Liver (tissue), 8 donors: ENCODE measurements at regions not wholly inside any gene's neighbourhood (a gene's known extent, or its start where the extent isn't known, plus 50 kb on each side); places are given as distances from the start of the nearest gene placed in this dataset.
"Not testable (repeated sequence)": the region's sequence is repeated elsewhere in the genome, so short reads cannot be mapped to it uniquely, and the experiment has no call there.

Experiments used
- DNase-seq: peaks from one replicate; pipeline ENCODE4 v3.0.0-alpha.2; 2017; ENCODE audit warnings: low spot score
- H3K27ac ChIP-seq, 2 donors: one replicate each; pipeline ENCODE4 v1.7.0; 2013; ENCODE audit warnings: inconsistent platforms in 2 of 2, low read length in 2 of 2, control low read depth in 1 of 2, low read depth in 1 of 2, mild to moderate bottlenecking in 1 of 2
- H3K27me3 ChIP-seq, 4 donors: one replicate each; pipeline versions ENCODE4 v1.6.1 to v1.7.0; 2013; ENCODE audit warnings: low read length in 3 of 4, inconsistent platforms in 1 of 4, mild to moderate bottlenecking in 1 of 4, moderate library complexity in 1 of 4; ENCODE audit not compliant: control insufficient read depth in 4 of 4, insufficient read depth in 4 of 4
- H3K36me3 ChIP-seq, 4 donors: one replicate each; pipeline versions ENCODE4 v1.6.1 to v1.7.0; 2013; ENCODE audit warnings: low read length in 3 of 4, mild to moderate bottlenecking in 3 of 4, low read depth in 1 of 4, moderate library complexity in 1 of 4; ENCODE audit not compliant: control insufficient read depth in 4 of 4, insufficient read depth in 3 of 4
- H3K4me1 ChIP-seq, 4 donors: one replicate each; pipeline versions ENCODE4 v1.6.1 to v1.7.0; 2013; ENCODE audit warnings: low read length in 3 of 4, mild to moderate bottlenecking in 3 of 4, moderate library complexity in 1 of 4; ENCODE audit not compliant: control insufficient read depth in 4 of 4, insufficient read depth in 4 of 4
- H3K4me3 ChIP-seq, 3 donors: one replicate each; pipeline versions ENCODE4 v1.6.1 to v1.7.0; 2013; ENCODE audit warnings: low read length in 3 of 3, control low read depth in 1 of 3, low read depth in 1 of 3, mild to moderate bottlenecking in 1 of 3
- H3K9ac ChIP-seq, 2 donors: one replicate each; pipeline ENCODE4 v1.7.0; 2013; ENCODE audit warnings: low read length in 2 of 2, mild to moderate bottlenecking in 2 of 2, moderate library complexity in 2 of 2, control low read depth in 1 of 2, low read depth in 1 of 2
- H3K9me3 ChIP-seq, 4 donors: one replicate each; pipeline versions ENCODE4 v1.6.1 to v1.7.0; 2013; ENCODE audit warnings: low read length in 3 of 4; ENCODE audit not compliant: control insufficient read depth in 4 of 4
- CTCF ChIP-seq: fragments of 150-350 bp; IDR thresholded peaks from 2 replicates; pipeline ENCODE4 v1.5.1; 2017; ENCODE audit warnings: improper control_type of control experiment, low read depth, low read length; ENCODE audit not compliant: missing input control
- FOXA2 ChIP-seq: IDR thresholded peaks from 2 replicates; pipeline ENCODE4 v1.6.1; 2016; ENCODE audit warnings: antibody characterized with exemption
- JUND ChIP-seq, 2 donors: IDR thresholded peaks; 2 replicates each; pipeline ENCODE4 v1.6.1; 2016; ENCODE audit warnings: antibody characterized with exemption in 2 of 2
- NR2F2 ChIP-seq: IDR thresholded peaks from 2 replicates; pipeline ENCODE4 v1.6.1; 2016; ENCODE audit warnings: antibody characterized with exemption
- RAD21 ChIP-seq, 2 donors: IDR thresholded peaks; 2 replicates each; pipeline ENCODE4 v1.6.1; 2016; ENCODE audit warnings: antibody characterized with exemption in 2 of 2, mild to moderate bottlenecking in 2 of 2
- REST ChIP-seq: IDR thresholded peaks from 2 replicates; pipeline ENCODE4 v1.6.1; 2016; ENCODE audit warnings: antibody characterized with exemption, mild to moderate bottlenecking
- RXRA ChIP-seq, 2 donors: IDR thresholded peaks; 2 replicates each; pipeline ENCODE4 v1.6.1; 2017 to 2018; ENCODE audit warnings: antibody characterized with exemption in 2 of 2, mild to moderate bottlenecking in 1 of 2
- SP1 ChIP-seq: IDR thresholded peaks from 2 replicates; pipeline ENCODE4 v1.6.1; 2018; ENCODE audit warnings: antibody characterized with exemption, mild to moderate bottlenecking
- YY1 ChIP-seq: IDR thresholded peaks from 2 replicates; pipeline ENCODE4 v1.6.1; 2016; ENCODE audit warnings: antibody characterized with exemption, mild to moderate bottlenecking
- WGBS: extraction: QIAGEN DNeasy Blood & Tissue Kit; methylation state at CpG from one replicate; pipeline ENCODE4 v1.1.7; 2013; 5-methylcytosine and 5-hydroxymethylcytosine counted together
- TF ChIP-seq, protein P1 (sequence below): IDR thresholded peaks from 2 replicates; pipeline ENCODE4 v1.6.1; 2016; ENCODE audit warnings: antibody characterized with exemption
- TF ChIP-seq, protein P2 (sequence below): IDR thresholded peaks from 2 replicates; pipeline ENCODE4 v1.6.1; 2016; ENCODE audit warnings: antibody characterized with exemption
- donor health status: healthy.
- donor health status: healthy.
- donor health status: healthy.
- donor health status: healthy.
- donor health status: healthy.

DNA sequence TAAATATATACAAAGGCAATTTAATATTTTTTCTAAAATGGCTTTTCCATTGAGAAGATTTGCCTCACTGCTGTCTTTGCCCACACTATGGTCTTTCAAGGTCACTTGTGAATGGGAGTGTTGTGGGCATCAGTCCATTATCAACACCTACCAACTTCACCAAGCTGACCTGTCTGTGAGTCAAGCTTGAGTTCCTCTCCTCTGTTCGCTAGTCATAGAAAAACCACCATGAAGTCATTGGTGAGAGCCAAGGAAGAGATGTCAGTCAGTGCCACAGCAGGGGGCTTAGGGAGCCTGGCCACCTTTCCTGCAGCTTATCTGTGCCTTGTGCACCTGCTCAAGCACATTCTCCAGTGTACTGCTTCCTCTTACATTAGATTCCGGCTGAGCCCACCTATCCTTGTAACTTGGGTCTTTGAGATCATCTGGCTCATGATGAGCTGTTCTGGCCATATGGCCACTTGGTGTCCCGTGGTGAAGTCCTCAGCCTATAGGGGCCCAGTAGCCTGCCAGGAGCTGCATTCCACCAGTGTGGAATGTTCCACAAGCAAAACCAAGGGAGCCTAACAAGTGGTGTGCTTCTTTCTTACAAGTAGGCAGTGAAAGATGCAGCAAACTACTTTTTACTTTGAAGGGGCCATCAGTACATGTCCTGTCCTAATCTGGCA lies 80.8 kb upstream of the C12orf71 start (continued):
- no peak for TF ChIP-seq CTCF

GRCh38 chr12:27163894-27164293 lies 80.2 kb upstream of the STK38L start:
- H3K27ac ChIP-seq: no peak overlapping the region
- TF ChIP-seq, protein P1, sequence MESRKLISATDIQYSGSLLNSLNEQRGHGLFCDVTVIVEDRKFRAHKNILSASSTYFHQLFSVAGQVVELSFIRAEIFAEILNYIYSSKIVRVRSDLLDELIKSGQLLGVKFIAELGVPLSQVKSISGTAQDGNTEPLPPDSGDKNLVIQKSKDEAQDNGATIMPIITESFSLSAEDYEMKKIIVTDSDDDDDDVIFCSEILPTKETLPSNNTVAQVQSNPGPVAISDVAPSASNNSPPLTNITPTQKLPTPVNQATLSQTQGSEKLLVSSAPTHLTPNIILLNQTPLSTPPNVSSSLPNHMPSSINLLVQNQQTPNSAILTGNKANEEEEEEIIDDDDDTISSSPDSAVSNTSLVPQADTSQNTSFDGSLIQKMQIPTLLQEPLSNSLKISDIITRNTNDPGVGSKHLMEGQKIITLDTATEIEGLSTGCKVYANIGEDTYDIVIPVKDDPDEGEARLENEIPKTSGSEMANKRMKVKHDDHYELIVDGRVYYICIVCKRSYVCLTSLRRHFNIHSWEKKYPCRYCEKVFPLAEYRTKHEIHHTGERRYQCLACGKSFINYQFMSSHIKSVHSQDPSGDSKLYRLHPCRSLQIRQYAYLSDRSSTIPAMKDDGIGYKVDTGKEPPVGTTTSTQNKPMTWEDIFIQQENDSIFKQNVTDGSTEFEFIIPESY: no peak
- no peak for TF ChIP-seq FOXA2
- TF ChIP-seq, protein P2, sequence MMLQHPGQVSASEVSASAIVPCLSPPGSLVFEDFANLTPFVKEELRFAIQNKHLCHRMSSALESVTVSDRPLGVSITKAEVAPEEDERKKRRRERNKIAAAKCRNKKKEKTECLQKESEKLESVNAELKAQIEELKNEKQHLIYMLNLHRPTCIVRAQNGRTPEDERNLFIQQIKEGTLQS: no peak
- no peak for TF ChIP-seq NR2F2
- no peak for TF ChIP-seq SP1
- TF ChIP-seq RXRA (IDR thresholded peaks at IDR 0.05): no peak
- no peak for TF ChIP-seq RAD21 (IDR thresholded peaks at IDR 0.05)
- no peak for TF ChIP-seq JUND (IDR thresholded peaks at IDR 0.05)
- TF ChIP-seq REST: no peak
- TF ChIP-seq YY1: no peak
- H3K36me3 ChIP-seq: no peaks in the 10 kb centered on the region
- H3K9me3 ChIP-seq: no peaks in the 10 kb centered on the region
- 91% methylated on average over 1 of the region's 1 CpG for WGBS
- H3K9ac ChIP-seq: no peak overlapping the region
- H3K4me1 ChIP-seq: no peaks in the 10 kb centered on the region
- no peak for DNase-seq
- no peaks in the 10 kb centered on the region for H3K27me3 ChIP-seq
- no peak overlapping the region for H3K4me3 ChIP-seq

GRCh38 chr12:27164330-27165040 lies 79.6 kb upstream of the STK38L start:
- Histone ChIP-seq H3K27ac (no peak overlapping the region), H3K36me3 (no peaks in the 10 kb centered on the region), H3K9ac (no peak overlapping the region), H3K9me3 (no peaks in the 10 kb centered on the region), H3K4me3 (no peak overlapping the region), H3K27me3 (no peaks in the 10 kb centered on the region), H3K4me1 (no peaks in the 10 kb centered on the region)
- TF ChIP-seq SP1 (no peak), RAD21 (IDR thresholded peaks at IDR 0.05) (no peak)
- DNase-seq: no peak
- 85% methylated on average over 2 of the region's 2 CpGs for WGBS

- DNase-seq: not testable (repeated sequence)
- 96% methylated on average over 1 of the region's 1 CpG for WGBS
Measured at GRCh38 chr12:27165958-27166357, 78.1 kb upstream of the STK38L start.

GRCh38 chr12:27171494-27171893 lies 72.6 kb upstream of the STK38L start:
- not testable (repeated sequence) for H3K9me3 ChIP-seq, DNase-seq, H3K27me3 ChIP-seq, H3K9ac ChIP-seq, H3K4me1 ChIP-seq, H3K4me3 ChIP-seq, H3K36me3 ChIP-seq, H3K27ac ChIP-seq
- WGBS: 95% methylated on average over 3 of the region's 3 CpGs

More at GRCh38 chr12:27165958-27166357, 78.1 kb upstream of the STK38L start:
- H3K36me3 ChIP-seq, H3K27ac ChIP-seq, H3K4me1 ChIP-seq, H3K4me3 ChIP-seq, H3K9me3 ChIP-seq, H3K9ac ChIP-seq, H3K27me3 ChIP-seq: not testable (repeated sequence)
